HG03442 (cell line): ENCODE measurements at regions not wholly inside any gene's neighbourhood (a gene's known extent, or its start where the extent isn't known, plus 50 kb on each side); places are given as distances from the start of the nearest gene placed in this dataset.

Experiments
- ATAC-seq: cut with Tn5 transposase; IDR thresholded peaks from one replicate; pipeline ENCODE4 v1.9.1; 2021; ENCODE audit warnings: mild to moderate bottlenecking, moderate library complexity; ENCODE audit not compliant: unreplicated experiment

DNA sequence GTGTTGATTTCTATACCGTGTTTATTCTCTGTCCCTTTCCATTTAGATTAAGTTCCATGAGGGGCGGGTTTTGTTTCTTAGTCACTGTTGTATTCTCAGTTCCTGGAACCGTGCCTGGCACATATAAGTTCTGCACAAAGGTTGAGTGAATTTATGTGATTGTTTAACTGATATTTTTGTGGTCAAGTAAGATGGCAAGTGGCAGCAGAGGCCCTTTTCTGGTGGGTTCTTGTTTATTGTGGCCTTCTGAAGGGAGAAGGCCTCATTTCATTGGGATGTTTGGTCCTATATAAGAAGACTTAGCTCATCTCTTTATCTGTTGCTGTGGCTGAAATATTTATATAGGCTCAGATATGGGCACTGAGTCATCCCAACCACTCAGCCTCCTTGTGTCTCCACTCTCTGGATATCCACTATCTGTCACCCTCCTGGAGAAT is 262.5 kb downstream of the PSAT1 start:
- ATAC-seq, result no peak

GRCh38 chr9:78562021-78562420 is 265.1 kb downstream of the PSAT1 start:
- ATAC-seq, result no peak

DNA sequence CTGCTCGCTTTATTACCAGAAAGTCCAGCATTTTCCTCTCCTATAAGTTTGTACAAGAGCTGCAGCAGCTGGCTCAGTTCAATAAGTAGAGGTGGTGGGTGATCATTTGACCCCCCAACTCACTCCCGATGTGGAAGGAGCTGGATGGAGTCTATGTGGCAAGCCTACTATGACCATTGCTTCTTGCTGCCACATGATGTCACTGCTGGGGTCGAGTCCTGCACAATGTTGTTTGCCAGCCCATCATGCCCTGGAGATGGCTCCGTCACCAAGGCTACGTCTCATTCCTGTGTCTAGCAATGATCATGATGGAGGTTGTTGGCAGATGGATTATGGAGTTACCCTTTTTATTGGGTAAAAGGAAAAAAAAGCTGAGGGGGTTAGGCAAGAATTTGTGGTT is 266.3 kb downstream of the PSAT1 start:
- ATAC-seq, result no peak

- ATAC-seq, result no peak
Observed at GRCh38 chr9:78565481-78565880, 268.6 kb downstream of the PSAT1 start.

GRCh38 chr9:78566521-78566920 is 269.6 kb downstream of the PSAT1 start:
- ATAC-seq, result no peak

GRCh38 chr9:78566948-78567675 is 270.2 kb downstream of the PSAT1 start:
- ATAC-seq, result no peak

GRCh38 chr9:78567693-78568092 is 270.8 kb downstream of the PSAT1 start:
- no peak for ATAC-seq

DNA sequence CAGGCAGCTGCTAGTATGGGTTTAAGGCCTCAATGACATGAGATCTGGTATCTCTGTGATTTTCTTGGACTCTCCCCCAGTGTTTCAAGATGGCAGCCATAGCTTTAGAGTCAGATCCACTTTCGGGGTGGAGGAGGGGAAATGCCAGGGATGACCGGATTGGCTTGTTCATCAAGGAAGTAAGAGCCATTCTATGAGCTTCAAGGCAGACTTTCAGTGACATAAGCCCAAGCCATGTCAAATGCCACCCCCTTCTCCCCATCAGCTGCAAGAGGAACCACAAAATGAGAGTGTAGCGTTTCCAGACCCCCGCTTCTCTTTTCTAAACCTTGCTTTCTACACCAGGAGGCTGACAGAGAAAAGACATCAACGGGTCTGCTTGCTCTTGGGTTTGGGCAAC is 271.8 kb downstream of the PSAT1 start:
- ATAC-seq, result no peak

GRCh38 chr9:78572266-78572665 is 275.3 kb downstream of the PSAT1 start:
- no peak for ATAC-seq

GRCh38 chr9:78573205-78573604 is 276.3 kb downstream of the PSAT1 start:
- no peak for ATAC-seq

DNA sequence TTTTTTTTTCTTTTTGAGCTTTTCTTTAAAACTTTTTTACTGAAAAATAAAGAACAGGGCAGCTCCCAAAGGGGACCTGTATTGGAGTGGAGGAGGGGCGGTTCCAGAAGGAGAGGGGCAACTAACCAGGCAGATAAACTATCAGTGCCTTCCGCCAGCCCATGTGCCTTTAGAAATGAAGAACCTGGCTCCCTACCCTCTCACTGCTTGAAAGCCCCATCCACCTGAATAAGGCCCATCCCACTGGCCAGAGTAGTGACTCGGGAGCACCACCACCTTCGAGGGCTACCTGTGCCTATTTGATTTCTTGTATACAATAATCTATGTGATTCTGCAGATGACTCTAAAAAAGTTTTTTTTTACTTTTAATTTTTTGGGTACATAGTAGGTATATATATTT is 276.7 kb downstream of the PSAT1 start:
- no peak for ATAC-seq

- no peak for ATAC-seq
Observed at GRCh38 chr9:78574354-78575045, 277.6 kb downstream of the PSAT1 start.

DNA sequence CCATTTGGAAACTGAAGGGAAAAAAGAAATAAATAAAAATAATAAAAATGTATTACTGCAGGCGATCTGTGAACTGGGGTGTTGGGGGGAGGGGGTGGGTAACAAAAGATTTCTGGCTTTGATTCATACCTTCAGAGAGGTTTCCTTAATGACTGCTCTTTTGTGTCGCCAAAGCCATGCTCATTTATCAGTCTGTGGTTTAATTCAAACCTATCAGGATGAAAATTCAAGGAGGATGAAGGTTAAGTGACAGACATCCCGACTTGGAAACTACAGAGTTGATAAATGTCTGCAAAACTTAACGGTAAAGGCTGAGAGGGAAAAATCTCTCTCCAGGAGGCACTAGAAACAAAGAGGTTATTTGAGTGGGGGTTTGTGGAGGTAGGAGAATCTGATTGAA is 278.2 kb downstream of the PSAT1 start:
- no peak for ATAC-seq

DNA sequence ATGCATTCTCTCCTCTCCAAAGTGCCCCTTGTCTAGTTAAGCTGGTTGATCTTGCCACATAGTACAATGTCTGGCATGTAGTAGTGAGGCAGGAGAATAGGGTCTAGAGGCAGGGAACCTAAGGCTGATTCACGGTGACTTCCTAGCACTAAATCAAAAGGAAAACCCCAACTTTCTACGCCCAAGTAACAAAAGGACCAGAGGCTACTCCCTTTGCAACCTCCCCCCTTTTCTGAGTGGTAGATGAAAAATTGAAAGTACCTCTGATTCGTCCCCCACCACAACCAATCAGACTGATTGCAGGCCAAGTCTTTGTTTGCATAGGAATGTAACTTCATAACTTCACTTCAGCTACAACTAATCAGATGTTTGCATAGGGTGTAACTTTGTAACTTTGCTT is 278.8 kb downstream of the PSAT1 start:
- no peak for ATAC-seq

GRCh38 chr9:78577156-78577906 is 280.4 kb downstream of the PSAT1 start:
- ATAC-seq, result no peak

- ATAC-seq, result no peak
Observed at GRCh38 chr9:78578072-78578471, 281.1 kb downstream of the PSAT1 start.

DNA sequence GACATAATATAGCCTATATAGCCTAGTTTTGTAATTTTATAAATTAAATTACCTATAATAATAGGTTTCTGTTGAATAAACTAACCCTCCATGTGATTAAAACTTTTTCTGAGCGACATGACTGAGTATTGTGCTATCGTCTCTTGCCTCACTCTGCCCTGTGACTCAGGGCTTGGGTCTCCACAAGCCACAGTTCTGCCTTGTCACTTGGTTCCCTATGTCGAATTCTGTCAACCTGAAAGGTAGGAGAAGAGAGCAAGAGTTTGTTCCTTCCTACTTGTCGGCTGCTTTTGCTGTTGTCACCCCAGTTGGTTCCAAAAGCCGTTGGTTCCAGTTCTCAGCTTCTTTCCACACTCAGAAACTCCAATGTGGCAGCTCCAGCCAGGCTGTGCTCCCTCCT is 285.9 kb downstream of the PSAT1 start:
- no peak for ATAC-seq

GRCh38 chr9:78584589-78584988 is 287.7 kb downstream of the PSAT1 start:
- ATAC-seq, result no peak

GRCh38 chr9:78585909-78586308 is 289.0 kb downstream of the PSAT1 start:
- no peak for ATAC-seq

GRCh38 chr9:78590068-78590467 is 293.1 kb downstream of the PSAT1 start:
- no peak for ATAC-seq

DNA sequence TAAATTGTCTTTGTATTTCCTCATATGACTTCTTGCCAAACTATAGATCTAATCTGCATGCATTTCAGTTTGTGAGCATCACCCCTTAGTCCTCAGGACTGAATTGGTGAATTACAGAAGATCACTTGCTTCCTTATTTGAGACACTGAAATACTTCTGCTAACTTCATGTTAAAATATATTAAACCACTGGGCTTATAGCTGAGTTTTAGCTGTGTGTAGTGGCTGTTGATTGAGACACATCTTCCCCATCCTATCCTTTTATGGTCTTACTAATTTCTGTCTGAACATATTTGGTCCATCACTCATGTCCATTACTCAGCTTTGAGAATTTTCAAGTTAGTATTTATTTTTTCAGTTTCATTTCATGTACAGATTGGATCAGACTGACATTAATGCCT is 295.9 kb downstream of the PSAT1 start:
- ATAC-seq, result no peak
